Liver (tissue), 8 donors: ENCODE measurements at regions not wholly inside any gene's neighbourhood (a gene's known extent, or its start where the extent isn't known, plus 50 kb on each side); places are given as distances from the start of the nearest gene placed in this dataset.

Experiments
- DNase-seq: peaks from one replicate; pipeline ENCODE4 v3.0.0-alpha.2; 2017; ENCODE audit warnings: low spot score
- H3K27ac ChIP-seq, 2 donors: one replicate each; pipeline ENCODE4 v1.7.0; 2013; ENCODE audit warnings: inconsistent platforms in 2 of 2, low read length in 2 of 2, control low read depth in 1 of 2, low read depth in 1 of 2, mild to moderate bottlenecking in 1 of 2
- H3K27me3 ChIP-seq, 4 donors: one replicate each; pipeline versions ENCODE4 v1.6.1 to v1.7.0; 2013; ENCODE audit warnings: low read length in 3 of 4, inconsistent platforms in 1 of 4, mild to moderate bottlenecking in 1 of 4, moderate library complexity in 1 of 4; ENCODE audit not compliant: control insufficient read depth in 4 of 4, insufficient read depth in 4 of 4
- H3K36me3 ChIP-seq, 4 donors: one replicate each; pipeline versions ENCODE4 v1.6.1 to v1.7.0; 2013; ENCODE audit warnings: low read length in 3 of 4, mild to moderate bottlenecking in 3 of 4, low read depth in 1 of 4, moderate library complexity in 1 of 4; ENCODE audit not compliant: control insufficient read depth in 4 of 4, insufficient read depth in 3 of 4
- H3K4me1 ChIP-seq, 4 donors: one replicate each; pipeline versions ENCODE4 v1.6.1 to v1.7.0; 2013; ENCODE audit warnings: low read length in 3 of 4, mild to moderate bottlenecking in 3 of 4, moderate library complexity in 1 of 4; ENCODE audit not compliant: control insufficient read depth in 4 of 4, insufficient read depth in 4 of 4
- H3K4me3 ChIP-seq, 3 donors: one replicate each; pipeline versions ENCODE4 v1.6.1 to v1.7.0; 2013; ENCODE audit warnings: low read length in 3 of 3, control low read depth in 1 of 3, low read depth in 1 of 3, mild to moderate bottlenecking in 1 of 3
- H3K9ac ChIP-seq, 2 donors: one replicate each; pipeline ENCODE4 v1.7.0; 2013; ENCODE audit warnings: low read length in 2 of 2, mild to moderate bottlenecking in 2 of 2, moderate library complexity in 2 of 2, control low read depth in 1 of 2, low read depth in 1 of 2
- H3K9me3 ChIP-seq, 4 donors: one replicate each; pipeline versions ENCODE4 v1.6.1 to v1.7.0; 2013; ENCODE audit warnings: low read length in 3 of 4; ENCODE audit not compliant: control insufficient read depth in 4 of 4
- EGR1 ChIP-seq, 2 donors: IDR thresholded peaks; 2 replicates each; pipeline ENCODE4 v1.6.1; 2016 to 2018; ENCODE audit warnings: antibody characterized with exemption in 2 of 2, low read depth in 2 of 2
- FOXA1 ChIP-seq: IDR thresholded peaks from 2 replicates; pipeline ENCODE4 v1.6.1; 2016; ENCODE audit warnings: antibody characterized with exemption
- FOXA2 ChIP-seq: IDR thresholded peaks from 2 replicates; pipeline ENCODE4 v1.6.1; 2016; ENCODE audit warnings: antibody characterized with exemption
- GABPA ChIP-seq, 2 donors: IDR thresholded peaks in 1 of 2; conservative IDR thresholded peaks in 1 of 2; 2 replicates each; pipeline ENCODE4 v1.6.1; 2016; ENCODE audit warnings: antibody characterized with exemption in 2 of 2, mild to moderate bottlenecking in 1 of 2, moderate library complexity in 1 of 2
- HNF4A ChIP-seq, 2 donors: conservative IDR thresholded peaks; 2 replicates each; pipeline ENCODE4 v1.6.1; 2016; ENCODE audit warnings: antibody characterized with exemption in 2 of 2, mild to moderate bottlenecking in 2 of 2
- HNF4G ChIP-seq: IDR thresholded peaks from 2 replicates; pipeline ENCODE4 v1.6.1; 2016; ENCODE audit warnings: antibody characterized with exemption
- JUND ChIP-seq, 2 donors: IDR thresholded peaks; 2 replicates each; pipeline ENCODE4 v1.6.1; 2016; ENCODE audit warnings: antibody characterized with exemption in 2 of 2
- NR2F2 ChIP-seq: IDR thresholded peaks from 2 replicates; pipeline ENCODE4 v1.6.1; 2016; ENCODE audit warnings: antibody characterized with exemption
- RAD21 ChIP-seq, 2 donors: IDR thresholded peaks; 2 replicates each; pipeline ENCODE4 v1.6.1; 2016; ENCODE audit warnings: antibody characterized with exemption in 2 of 2, mild to moderate bottlenecking in 2 of 2
- RXRA ChIP-seq, 2 donors: IDR thresholded peaks; 2 replicates each; pipeline ENCODE4 v1.6.1; 2017 to 2018; ENCODE audit warnings: antibody characterized with exemption in 2 of 2, mild to moderate bottlenecking in 1 of 2
- SP1 ChIP-seq: IDR thresholded peaks from 2 replicates; pipeline ENCODE4 v1.6.1; 2018; ENCODE audit warnings: antibody characterized with exemption, mild to moderate bottlenecking
- TAF1 ChIP-seq: conservative IDR thresholded peaks from 2 replicates; pipeline ENCODE4 v1.6.1; 2016; ENCODE audit warnings: antibody characterized with exemption, mild to moderate bottlenecking
- YY1 ChIP-seq: IDR thresholded peaks from 2 replicates; pipeline ENCODE4 v1.6.1; 2016; ENCODE audit warnings: antibody characterized with exemption, mild to moderate bottlenecking
- WGBS: extraction: QIAGEN DNeasy Blood & Tissue Kit; methylation state at CpG from one replicate; pipeline ENCODE4 v1.1.7; 2013; 5-methylcytosine and 5-hydroxymethylcytosine counted together
- TF ChIP-seq, protein P1 (sequence below): fragments of 150-350 bp; IDR thresholded peaks from 2 replicates; pipeline ENCODE4 v1.5.1; 2017; ENCODE audit warnings: improper control_type of control experiment, low read depth, low read length; ENCODE audit not compliant: missing input control
- TF ChIP-seq, protein P2 (sequence below): IDR thresholded peaks from 2 replicates; pipeline ENCODE4 v1.6.1; 2016; ENCODE audit warnings: antibody characterized with exemption
- TF ChIP-seq, protein P3 (sequence below): IDR thresholded peaks from 2 replicates; pipeline ENCODE4 v1.6.1; 2016; ENCODE audit warnings: antibody characterized with exemption
- TF ChIP-seq, protein P4 (sequence below): IDR thresholded peaks from 2 replicates; pipeline ENCODE4 v1.6.1; 2016; ENCODE audit warnings: antibody characterized with exemption
- TF ChIP-seq, protein P5 (sequence below): IDR thresholded peaks from 2 replicates; pipeline ENCODE4 v1.6.1; 2016; ENCODE audit warnings: antibody characterized with exemption, mild to moderate bottlenecking
- donor health status: healthy.
- donor health status: healthy.
- donor health status: healthy.
- donor health status: healthy.
- donor health status: healthy.

DNA sequence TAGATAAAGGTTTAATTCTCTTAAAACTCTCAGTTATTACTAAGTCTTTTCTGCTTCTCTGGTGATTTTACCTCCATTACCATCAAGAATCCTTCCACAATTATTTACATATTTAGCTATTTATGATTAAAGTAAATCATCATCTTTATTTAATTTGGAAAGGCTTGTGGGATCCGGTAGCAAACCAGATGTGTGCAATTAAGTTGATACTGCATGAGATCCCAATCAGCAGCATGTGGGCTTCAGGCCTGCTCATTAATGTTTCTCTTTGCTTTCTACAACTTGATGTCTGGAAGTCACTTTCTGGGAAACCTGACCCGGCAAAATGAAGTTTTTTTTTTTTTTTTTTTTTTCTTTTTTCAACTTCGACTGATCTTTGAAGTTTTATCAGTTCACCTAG is 558.4 kb upstream of the ANO5 start:
- no peak for DNase-seq
- 62% methylated on average over 3 of the region's 3 CpGs for WGBS
- Histone ChIP-seq H3K36me3 (no peaks in the 10 kb centered on the region), H3K4me1 (no peaks in the 10 kb centered on the region), H3K9ac (no peak overlapping the region), H3K27ac (no peak overlapping the region), H3K4me3 (no peak overlapping the region), H3K9me3 (no peaks in the 10 kb centered on the region), H3K27me3 (no peaks in the 10 kb centered on the region)
- TF ChIP-seq RAD21 (IDR thresholded peaks at IDR 0.05) = no peak
- TF ChIP-seq JUND (IDR thresholded peaks at IDR 0.05) = no peak
- TF ChIP-seq NR2F2 = no peak
- TF ChIP-seq HNF4G = no peak
- TF ChIP-seq TAF1 = no peak
- TF ChIP-seq, protein P1, sequence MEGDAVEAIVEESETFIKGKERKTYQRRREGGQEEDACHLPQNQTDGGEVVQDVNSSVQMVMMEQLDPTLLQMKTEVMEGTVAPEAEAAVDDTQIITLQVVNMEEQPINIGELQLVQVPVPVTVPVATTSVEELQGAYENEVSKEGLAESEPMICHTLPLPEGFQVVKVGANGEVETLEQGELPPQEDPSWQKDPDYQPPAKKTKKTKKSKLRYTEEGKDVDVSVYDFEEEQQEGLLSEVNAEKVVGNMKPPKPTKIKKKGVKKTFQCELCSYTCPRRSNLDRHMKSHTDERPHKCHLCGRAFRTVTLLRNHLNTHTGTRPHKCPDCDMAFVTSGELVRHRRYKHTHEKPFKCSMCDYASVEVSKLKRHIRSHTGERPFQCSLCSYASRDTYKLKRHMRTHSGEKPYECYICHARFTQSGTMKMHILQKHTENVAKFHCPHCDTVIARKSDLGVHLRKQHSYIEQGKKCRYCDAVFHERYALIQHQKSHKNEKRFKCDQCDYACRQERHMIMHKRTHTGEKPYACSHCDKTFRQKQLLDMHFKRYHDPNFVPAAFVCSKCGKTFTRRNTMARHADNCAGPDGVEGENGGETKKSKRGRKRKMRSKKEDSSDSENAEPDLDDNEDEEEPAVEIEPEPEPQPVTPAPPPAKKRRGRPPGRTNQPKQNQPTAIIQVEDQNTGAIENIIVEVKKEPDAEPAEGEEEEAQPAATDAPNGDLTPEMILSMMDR = no peak
- TF ChIP-seq, protein P2, sequence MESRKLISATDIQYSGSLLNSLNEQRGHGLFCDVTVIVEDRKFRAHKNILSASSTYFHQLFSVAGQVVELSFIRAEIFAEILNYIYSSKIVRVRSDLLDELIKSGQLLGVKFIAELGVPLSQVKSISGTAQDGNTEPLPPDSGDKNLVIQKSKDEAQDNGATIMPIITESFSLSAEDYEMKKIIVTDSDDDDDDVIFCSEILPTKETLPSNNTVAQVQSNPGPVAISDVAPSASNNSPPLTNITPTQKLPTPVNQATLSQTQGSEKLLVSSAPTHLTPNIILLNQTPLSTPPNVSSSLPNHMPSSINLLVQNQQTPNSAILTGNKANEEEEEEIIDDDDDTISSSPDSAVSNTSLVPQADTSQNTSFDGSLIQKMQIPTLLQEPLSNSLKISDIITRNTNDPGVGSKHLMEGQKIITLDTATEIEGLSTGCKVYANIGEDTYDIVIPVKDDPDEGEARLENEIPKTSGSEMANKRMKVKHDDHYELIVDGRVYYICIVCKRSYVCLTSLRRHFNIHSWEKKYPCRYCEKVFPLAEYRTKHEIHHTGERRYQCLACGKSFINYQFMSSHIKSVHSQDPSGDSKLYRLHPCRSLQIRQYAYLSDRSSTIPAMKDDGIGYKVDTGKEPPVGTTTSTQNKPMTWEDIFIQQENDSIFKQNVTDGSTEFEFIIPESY = no peak
- TF ChIP-seq SP1 = no peak
- TF ChIP-seq HNF4A (conservative IDR thresholded peaks at IDR 0.05) = no peak
- no peak for TF ChIP-seq FOXA2
- TF ChIP-seq, protein P3, sequence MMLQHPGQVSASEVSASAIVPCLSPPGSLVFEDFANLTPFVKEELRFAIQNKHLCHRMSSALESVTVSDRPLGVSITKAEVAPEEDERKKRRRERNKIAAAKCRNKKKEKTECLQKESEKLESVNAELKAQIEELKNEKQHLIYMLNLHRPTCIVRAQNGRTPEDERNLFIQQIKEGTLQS = no peak
- TF ChIP-seq EGR1 (IDR thresholded peaks at IDR 0.05; ENCODE audit: low read depth in 2 of 2) = no peak

DNA sequence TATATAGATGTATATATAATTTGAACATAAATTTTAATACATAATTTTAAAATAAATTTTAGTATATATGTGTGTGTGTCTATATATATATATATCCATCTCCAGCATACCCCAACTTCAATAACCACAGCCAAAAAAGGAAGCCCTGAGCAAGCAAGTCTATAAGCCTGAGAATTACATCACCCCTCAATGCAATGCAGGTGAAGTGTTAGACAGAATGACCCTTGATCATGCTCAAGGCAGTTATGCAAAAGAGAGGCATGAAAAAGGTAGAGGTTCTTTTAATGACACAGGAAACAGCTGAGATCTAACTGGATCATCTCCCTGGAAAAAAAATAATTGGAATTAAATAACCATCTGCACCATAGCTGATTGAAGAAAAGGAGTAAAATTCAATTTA is 557.9 kb upstream of the ANO5 start:
- TF ChIP-seq NR2F2 (no peak), HNF4G (no peak), SP1 (no peak), HNF4A (conservative IDR thresholded peaks at IDR 0.05) (no peak), JUND (IDR thresholded peaks at IDR 0.05) (no peak), GABPA (IDR thresholded peaks at IDR 0.05 in 1 of 2, conservative IDR thresholded peaks at IDR 0.05 in 1 of 2) (no peak), FOXA1 (no peak), YY1 (no peak), RXRA (IDR thresholded peaks at IDR 0.05) (no peak), FOXA2 (no peak), RAD21 (IDR thresholded peaks at IDR 0.05) (no peak)
- TF ChIP-seq, protein P3 = no peak
- TF ChIP-seq, protein P4, sequence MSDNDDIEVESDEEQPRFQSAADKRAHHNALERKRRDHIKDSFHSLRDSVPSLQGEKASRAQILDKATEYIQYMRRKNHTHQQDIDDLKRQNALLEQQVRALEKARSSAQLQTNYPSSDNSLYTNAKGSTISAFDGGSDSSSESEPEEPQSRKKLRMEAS = no peak
- TF ChIP-seq, protein P1 = no peak
- TF ChIP-seq, protein P5, sequence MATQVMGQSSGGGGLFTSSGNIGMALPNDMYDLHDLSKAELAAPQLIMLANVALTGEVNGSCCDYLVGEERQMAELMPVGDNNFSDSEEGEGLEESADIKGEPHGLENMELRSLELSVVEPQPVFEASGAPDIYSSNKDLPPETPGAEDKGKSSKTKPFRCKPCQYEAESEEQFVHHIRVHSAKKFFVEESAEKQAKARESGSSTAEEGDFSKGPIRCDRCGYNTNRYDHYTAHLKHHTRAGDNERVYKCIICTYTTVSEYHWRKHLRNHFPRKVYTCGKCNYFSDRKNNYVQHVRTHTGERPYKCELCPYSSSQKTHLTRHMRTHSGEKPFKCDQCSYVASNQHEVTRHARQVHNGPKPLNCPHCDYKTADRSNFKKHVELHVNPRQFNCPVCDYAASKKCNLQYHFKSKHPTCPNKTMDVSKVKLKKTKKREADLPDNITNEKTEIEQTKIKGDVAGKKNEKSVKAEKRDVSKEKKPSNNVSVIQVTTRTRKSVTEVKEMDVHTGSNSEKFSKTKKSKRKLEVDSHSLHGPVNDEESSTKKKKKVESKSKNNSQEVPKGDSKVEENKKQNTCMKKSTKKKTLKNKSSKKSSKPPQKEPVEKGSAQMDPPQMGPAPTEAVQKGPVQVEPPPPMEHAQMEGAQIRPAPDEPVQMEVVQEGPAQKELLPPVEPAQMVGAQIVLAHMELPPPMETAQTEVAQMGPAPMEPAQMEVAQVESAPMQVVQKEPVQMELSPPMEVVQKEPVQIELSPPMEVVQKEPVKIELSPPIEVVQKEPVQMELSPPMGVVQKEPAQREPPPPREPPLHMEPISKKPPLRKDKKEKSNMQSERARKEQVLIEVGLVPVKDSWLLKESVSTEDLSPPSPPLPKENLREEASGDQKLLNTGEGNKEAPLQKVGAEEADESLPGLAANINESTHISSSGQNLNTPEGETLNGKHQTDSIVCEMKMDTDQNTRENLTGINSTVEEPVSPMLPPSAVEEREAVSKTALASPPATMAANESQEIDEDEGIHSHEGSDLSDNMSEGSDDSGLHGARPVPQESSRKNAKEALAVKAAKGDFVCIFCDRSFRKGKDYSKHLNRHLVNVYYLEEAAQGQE = no peak
- Histone ChIP-seq H3K4me3 (no peak overlapping the region), H3K36me3 (no peaks in the 10 kb centered on the region), H3K9ac (no peak overlapping the region), H3K4me1 (no peaks in the 10 kb centered on the region), H3K27ac (no peak overlapping the region), H3K27me3 (no peaks in the 10 kb centered on the region), H3K9me3 (no peaks in the 10 kb centered on the region)
- no peak for DNase-seq
